RWPE1 (cell line): ENCODE measurements at regions not wholly inside any gene's neighbourhood (a gene's known extent, or its start where the extent isn't known, plus 50 kb on each side); places are given as distances from the start of the nearest gene placed in this dataset.
"Not testable (repeated sequence)": the region's sequence is repeated elsewhere in the genome, so short reads cannot be mapped to it uniquely, and the experiment has no call there.

Source experiments
- CTCF ChIA-PET: fragments of 350-600 bp; sonication (Branson Sonifier 250); formaldehyde crosslinking; extraction: SDS; loops from one replicate; lab custom pipeline; 2021; lab: Yijun Ruan, JAX
- POLR2A ChIA-PET: fragments of 400-600 bp; formaldehyde crosslinking; extraction: SDS; loops from one replicate; lab custom pipeline; 2020; ENCODE audit warnings: antibody characterized with exemption; ENCODE audit not compliant: low non-redundant PET; lab: Yijun Ruan, JAX
- DNase-seq: peaks from one replicate; pipeline ENCODE4 v3.0.0; 2012; ENCODE audit warnings: low spot score
- H3K27ac ChIP-seq: fragments of 450-650 bp; 2 replicates; pipeline ENCODE4 v1.5.1; 2017
- TF ChIP-seq, protein P1 (sequence below): fragments of 450-650 bp; conservative IDR thresholded peaks from 2 replicates; pipeline ENCODE4 v1.5.1; 2017; ENCODE audit warnings: low read depth, mild to moderate bottlenecking

DNA sequence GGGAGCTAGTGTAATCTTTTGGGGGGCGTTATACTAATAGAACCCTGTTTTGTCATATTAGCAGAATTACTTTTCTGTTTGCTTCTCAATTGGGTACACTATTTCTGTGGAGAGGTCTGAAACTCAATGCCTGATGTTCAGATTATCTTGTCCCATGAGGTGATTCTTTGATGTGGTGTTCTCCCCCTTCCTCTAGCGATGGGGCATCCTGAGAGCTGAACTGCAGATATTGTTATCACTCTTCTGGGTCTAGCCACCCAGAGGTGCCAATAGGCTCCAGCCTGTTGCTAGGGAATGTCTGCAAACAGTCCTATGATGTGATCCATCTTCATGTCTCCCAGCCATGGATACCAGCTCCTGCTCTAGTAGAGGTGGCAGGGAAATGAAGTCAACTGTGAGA is 233.1 kb upstream of the RASA1 start:
- POLR2A ChIA-PET: no interaction called here

DNA sequence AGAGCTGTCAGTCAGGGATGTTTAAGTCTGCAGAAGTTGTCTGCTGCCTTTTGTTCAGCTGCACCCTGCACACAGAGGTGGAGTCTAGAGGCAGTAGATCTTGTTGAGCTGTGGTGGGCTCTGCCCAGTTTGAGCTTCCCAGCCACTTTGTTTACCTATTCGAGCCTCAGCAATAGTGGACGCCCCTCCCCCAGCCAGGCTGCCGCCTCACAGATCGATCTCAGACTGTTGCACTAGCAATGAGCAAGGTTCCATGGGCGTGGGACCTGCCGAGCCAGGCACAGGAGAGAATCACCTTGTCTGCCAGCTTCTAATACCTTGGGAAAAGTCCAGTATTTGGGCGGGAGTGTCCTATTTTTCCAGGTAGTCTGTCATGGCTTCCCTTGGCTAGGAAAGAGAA is 225.1 kb upstream of the RASA1 start:
- DNase-seq: no peak
- POLR2A ChIA-PET: no interaction called here
- TF ChIP-seq, protein P1, sequence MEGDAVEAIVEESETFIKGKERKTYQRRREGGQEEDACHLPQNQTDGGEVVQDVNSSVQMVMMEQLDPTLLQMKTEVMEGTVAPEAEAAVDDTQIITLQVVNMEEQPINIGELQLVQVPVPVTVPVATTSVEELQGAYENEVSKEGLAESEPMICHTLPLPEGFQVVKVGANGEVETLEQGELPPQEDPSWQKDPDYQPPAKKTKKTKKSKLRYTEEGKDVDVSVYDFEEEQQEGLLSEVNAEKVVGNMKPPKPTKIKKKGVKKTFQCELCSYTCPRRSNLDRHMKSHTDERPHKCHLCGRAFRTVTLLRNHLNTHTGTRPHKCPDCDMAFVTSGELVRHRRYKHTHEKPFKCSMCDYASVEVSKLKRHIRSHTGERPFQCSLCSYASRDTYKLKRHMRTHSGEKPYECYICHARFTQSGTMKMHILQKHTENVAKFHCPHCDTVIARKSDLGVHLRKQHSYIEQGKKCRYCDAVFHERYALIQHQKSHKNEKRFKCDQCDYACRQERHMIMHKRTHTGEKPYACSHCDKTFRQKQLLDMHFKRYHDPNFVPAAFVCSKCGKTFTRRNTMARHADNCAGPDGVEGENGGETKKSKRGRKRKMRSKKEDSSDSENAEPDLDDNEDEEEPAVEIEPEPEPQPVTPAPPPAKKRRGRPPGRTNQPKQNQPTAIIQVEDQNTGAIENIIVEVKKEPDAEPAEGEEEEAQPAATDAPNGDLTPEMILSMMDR: no peak
- no peak overlapping the region for H3K27ac ChIP-seq
- CTCF ChIA-PET: no interaction called here

More for the DNA sequence above, 233.1 kb upstream of the RASA1 start:
- no peak overlapping the region for H3K27ac ChIP-seq
- CTCF ChIA-PET: interaction anchor here (0.6 kb wide), 1 partner anchor 182 kb away, joined by 3 read pairs; no protein-coding TSS in a partner anchor
- DNase-seq: no peak
- TF ChIP-seq, protein P1: no peak

DNA sequence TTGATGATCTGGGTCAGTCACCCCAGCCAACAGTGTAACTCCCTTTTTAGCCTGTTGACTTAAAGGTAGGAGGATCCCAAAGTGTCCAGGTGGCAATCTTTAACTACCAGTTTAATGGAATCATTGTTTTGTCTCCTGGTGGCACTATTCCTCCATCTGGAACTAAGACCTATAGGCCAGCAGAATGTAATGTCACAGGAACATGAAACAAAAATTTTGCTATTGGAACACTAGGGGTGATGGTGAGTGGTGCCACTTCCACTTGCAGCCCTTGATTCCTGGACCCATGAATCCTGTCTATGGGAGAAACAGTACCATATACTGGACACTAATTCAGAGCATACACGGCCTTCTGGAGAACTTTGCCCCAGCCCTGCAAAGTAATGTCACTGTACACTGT is 219.5 kb upstream of the RASA1 start:
- CTCF ChIA-PET: no interaction called here
- DNase-seq: no peak

DNA sequence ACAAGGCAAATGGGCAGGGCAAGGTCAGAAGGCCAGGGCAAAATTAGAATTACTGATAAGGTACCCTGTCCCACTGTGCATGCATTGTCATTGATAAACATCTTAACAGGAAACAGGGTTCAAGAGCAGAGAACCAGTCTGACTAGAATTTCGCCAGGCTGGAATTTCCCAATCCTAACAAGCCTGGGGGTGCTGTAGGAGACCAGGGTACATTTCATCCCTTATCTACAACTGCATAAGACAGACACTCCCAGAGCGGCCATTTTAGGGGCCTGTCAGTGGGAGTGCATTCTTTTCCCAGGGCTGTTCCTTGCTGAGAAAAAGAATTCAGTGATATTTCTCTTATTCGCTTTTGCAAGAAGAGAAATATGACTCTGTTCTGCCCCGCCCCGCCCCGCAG is 218.7 kb upstream of the RASA1 start:
- H3K27ac ChIP-seq, CTCF ChIA-PET, DNase-seq, POLR2A ChIA-PET: not testable (repeated sequence)

More for the DNA sequence above, 219.5 kb upstream of the RASA1 start:
- no peak overlapping the region for H3K27ac ChIP-seq
- POLR2A ChIA-PET: no interaction called here
- TF ChIP-seq, protein P1: no peak

DNA sequence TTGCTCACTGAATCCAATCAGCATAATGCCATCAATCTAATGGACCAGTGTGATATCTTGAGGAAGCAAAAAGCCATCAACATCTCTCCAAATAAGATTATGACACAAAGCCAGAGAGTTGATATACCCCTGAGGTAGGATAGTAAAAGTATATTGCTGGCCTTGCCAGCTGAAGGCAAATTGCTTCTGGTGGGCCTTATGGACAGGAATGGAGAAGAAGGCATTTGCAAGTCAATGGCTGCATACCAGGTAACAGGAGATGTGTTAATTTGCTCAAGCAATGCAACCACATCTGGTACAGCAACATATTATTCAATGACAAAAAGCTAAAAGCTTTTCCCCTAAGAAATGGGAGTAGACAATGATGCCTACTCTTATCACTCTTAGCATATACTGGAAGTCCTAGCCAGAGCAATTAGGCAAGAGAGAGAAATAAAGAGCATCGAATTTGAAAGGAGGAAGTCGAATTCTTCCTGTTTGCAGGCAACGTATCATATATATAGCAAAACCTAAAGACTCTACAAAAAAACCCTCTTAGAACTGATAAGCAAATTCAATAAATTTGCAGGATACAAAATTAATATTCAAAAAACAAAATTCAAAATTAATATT is 216.1 kb upstream of the RASA1 start:
- no peak for DNase-seq
- POLR2A ChIA-PET: no interaction called here
- no peak overlapping the region for H3K27ac ChIP-seq
- CTCF ChIA-PET: interaction anchor here (0.6 kb wide), 1 partner anchor 43 kb away, joined by 3 read pairs; no protein-coding TSS in a partner anchor
- TF ChIP-seq, protein P1: no peak

DNA sequence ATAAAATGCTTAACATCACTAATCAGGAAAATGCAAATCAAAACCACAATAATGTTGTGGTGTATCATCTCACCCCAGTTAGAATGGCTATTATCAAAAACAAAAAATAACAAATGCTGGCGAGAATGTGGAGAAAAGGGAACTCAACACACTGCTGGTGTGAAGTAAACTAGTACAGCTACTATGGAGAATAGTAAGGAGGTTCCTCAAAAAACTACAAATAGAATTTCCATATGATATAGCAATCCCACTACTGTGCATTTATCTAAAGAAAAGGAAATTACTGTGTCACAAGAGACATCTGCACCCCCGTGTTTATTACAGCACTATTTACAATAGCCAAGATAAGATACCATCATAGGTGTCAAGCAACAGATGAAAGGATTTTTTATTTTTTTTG is 214.5 kb upstream of the RASA1 start:
- POLR2A ChIA-PET: no interaction called here
- TF ChIP-seq, protein P1: no peak
- CTCF ChIA-PET: no interaction called here
- no peak for DNase-seq
- no peak overlapping the region for H3K27ac ChIP-seq

DNA sequence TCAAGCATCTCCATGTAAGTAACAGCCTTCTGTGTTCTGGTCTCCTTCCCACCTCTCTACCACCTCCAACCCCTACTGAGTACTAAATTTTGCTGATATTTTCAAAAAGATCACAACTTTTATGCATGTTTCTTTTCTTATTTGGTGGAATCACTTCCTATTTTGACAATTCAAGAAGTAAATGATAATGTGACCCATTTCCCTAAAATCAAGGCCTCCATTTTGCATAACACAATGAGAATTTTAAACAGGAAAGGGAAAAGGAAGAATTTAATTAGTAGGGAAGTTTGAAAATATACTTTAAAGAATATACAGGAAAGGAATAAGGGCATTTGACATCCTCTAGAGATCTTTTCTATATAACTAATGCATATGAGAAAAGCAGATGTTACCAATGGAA is 212.9 kb upstream of the RASA1 start:
- ChIA-PET CTCF (no interaction called here), POLR2A (no interaction called here)
- DNase-seq: no peak
- H3K27ac ChIP-seq: no peak overlapping the region
- TF ChIP-seq, protein P1: no peak
